SK-N-DZ (cell line): ENCODE measurements at regions not wholly inside any gene's neighbourhood (a gene's known extent, or its start where the extent isn't known, plus 50 kb on each side); places are given as distances from the start of the nearest gene placed in this dataset.

Source experiments
- DNase-seq: peaks from one replicate; pipeline ENCODE4 v3.0.0-alpha.2; 2015; ENCODE audit warnings: low spot score

DNA sequence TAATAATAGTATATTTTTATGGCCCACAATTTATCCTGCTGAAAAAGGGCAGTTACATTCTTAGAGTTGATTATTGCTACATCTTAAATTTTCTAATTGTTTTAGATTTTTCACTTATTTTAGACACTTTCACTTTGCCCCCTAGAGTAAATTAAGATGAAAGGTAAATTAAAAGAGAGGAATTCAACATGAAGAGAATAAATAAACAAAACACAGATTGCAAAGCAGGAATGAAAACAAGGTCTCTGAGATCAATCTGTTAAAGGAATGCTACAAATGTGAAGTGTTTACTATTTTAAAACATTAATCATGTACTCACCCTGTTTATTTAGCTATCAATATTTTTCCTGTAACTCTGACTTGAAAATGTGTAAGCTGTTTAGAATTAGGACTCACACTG, 113.5 kb upstream of the ETAA1 start:
- DNase-seq, result no peak

DNA sequence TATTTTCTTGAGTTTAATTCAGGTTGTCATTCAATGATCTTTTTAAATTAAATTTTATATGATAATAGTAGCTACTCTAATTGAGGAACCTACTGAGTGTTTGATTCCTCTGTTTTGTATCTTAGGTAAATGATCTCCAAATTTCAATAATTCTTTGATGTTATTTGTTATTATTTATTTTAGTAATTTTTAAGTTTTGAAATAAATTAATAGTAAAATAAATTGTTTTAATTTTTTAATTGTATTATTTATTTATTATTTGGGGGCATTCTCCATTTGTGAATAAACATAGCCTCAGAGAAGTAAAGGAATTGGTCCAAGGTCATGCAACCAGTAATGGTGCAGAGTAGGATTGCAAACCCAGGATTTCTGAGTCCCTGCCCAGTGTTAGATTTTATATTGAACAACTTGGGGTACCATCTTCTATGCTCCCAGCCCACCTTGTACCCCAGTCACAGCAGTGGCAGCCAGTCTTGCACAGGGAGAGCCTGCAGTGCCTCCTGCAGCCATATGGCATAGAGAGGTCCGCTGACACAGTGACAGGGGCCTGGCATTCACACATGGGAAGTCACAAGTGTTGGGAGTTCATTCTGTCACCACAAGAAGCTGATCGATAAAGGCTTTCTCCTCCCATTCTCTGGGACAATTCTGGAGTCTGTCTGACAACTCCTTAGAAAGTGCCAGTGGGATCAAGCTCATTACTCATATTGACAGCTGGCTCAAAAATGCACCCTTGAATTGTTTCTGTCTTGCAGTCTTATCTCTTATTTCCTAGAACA, 110.0 kb upstream of the ETAA1 start:
- DNase-seq, result no peak

DNA sequence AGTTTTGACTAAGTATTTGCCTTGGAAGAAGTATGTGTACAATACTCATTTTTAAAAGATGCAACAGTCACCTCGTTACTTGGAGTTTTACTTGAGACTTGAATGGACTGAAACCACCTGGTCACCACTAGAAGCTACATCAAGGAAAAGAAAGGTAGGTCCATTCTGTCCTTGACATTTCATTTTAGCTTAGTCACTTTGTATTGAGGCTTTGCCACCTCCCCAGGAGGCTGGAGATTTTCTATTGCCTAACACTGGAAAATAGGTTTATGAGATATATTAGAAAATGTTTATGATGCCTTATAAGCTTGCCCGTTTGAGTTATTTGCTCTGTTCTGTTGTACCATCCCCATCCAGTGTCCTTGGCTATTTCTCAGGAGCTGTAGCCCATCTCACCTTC, 107.9 kb upstream of the ETAA1 start:
- DNase-seq, result no peak

DNA sequence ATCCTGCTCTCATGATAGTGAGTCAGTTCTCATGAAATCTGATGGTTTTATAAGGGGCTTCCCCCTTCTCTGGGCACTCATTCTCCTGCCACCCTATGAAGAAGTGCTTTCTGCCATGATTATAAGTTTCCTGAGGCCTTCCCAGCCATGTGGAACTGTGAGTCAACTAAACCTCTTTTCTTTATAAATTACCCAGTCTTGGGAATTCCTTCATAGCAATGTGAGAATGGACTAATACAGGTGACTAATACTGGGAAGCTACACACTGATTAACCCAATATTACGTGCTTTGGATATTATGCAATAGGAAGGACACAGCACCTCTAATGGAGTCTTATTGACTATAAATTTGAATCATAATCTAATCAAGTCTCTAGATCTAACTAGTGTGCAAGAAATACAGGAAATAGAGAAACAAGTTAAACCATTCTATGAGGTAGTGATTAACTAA, 107.2 kb upstream of the ETAA1 start:
- DNase-seq, result no peak

DNA sequence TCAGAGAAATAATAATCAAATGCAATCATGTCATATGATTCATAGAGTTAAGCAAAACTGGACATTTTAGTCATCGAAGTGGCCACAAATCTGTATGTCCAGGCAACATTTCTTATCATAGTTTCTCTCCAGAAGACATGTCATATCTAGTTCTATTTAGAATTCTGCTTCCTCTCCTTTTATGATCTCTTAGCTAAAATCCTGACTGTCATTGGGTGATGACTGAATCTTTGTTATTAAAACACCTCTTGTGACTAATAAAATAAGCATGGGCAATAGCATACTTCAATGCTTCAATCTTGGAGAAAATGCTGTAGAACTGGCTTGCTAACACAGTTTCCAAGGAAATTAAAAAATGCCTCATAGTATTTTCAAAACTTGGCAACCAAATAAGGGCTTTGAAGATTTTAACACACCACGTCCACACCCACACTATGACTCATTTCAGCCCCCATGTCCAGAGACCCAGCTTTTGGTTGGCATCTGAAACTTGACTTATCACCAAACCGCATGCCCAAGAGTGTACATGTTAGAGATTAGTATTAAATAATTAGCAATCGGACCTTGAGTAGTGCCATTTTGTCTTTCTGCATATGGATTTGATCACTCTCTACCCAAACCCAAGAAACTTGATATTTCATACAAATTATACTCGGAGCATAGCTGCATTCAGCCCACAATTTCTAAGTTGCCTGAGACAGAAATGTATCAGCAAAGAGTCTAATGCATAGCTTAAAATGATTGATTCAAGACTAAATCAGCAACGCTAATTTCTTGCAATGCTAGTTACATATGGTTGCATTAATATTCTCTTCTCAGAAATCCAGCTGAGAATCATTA, 106.5 kb upstream of the ETAA1 start:
- DNase-seq, result no peak

DNA sequence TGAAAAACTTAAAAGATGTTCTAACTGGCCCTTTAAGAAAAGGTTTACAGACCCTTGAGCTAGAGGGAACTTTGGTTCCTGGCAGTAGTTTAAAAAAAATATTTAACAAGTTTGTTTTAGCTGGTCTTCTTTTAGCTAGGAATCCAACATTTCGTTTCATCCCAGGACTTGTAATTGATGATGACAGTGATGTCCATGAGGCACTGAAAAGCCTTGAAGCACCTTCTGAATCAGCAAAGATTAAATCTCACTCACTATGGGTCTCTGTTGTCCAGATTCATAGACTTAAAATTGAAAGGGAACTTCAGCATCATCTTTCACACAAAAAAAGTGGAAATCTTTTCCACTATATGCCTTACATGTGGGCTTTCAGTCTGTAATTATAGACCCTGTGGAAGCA, 102.9 kb upstream of the ETAA1 start:
- no peak for DNase-seq

DNA sequence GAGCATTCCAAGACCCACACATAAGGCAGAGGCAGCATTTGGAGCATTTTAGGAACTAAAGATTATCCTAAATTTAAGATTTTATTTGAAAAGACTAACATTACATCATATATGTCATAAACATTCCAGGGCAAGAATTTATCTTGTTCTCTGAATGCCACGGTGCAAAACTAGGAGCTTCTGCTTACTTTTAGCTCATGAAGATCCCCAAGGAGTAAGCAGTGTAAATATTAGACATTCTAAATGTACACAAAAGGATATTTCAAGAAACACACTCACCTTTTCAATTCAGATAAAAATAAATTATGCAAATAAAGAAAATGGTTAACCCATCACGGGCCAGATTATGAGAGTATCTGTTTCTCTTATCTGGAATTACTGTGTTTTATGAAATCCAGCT, 101.7 kb upstream of the ETAA1 start:
- DNase-seq, result no peak

DNA sequence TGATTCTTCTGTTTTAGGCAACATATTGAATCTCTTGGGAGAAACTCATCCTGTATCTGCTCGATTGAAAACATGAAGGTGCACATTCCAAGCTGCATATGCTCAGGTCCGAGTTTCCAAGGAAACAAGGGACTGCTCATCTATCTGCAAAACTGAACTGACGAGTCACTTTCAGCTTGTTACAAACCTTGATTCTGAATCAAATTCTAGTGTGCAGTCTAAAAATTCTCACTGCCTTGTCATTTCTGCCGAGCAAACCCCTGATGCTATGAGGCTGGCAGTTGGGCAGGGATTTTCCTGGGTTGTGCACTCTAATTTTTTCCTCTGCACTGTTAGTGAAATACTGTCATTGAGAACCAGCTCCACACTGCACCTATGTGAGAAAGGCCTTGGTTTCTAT, 101.3 kb upstream of the ETAA1 start:
- no peak for DNase-seq

DNA sequence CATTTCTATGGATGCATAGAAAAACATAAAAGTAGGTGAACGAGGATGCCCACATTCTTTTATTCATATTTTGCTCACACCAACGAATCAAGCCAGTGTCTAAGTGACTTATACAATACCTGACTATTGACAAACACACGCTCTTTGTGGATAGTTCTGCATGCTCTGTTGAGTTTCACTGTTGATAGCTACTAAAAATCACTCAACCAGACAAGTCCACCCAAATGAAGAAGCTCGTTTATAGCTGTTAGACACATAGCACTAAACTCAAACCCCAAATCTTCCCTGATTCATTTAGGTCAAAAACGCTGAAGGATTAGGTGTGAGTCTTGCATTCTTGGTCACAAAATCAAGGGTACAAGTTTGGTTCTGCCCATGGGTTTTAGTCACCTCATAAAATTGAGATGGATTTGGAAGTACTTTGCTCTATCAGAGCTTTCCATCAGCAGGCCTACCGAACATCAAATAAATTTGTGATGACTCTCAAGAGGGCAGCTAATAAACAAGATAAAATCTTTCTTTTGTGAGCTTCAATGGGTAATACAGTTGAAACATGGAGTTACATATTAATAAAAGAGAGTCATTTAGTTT, 92.7 kb upstream of the ETAA1 start:
- DNase-seq, result no peak

DNA sequence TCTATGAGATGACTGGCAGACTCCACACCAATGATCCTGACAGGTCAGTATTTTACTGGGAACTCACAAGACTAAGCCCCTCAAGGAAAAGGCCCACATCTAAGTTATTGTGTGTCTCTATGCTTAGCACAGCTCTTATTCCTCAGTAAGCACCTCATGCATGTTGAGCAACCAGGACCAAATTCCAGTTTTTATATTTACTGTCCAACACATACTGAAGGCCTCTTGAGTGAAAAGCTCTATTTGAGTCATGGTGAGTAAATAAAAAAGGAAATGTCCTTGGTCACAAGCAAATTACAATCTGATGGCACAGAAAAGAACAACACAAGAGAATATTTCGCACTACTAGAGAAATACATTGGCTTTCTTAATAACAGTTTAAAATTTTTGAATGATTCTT, 87.9 kb upstream of the ETAA1 start:
- no peak for DNase-seq

DNA sequence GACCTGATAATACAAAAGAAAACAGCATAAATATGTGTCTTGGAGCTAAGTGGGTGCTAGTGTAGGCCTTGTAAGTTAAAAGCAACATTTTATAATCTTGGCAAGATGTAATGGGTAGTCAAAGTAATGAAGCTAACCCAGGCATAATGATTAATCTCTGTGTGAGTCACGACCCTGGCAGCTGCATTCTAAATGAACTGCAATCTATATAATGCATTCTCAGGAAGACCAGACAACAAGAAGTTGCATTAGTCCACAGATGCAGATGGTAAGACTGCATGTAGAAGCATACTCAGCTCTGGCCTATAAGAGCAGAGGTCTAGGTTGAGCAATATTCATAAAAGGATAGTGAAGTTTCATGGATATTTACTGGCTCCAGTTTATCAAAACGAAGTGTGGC, 85.6 kb upstream of the ETAA1 start:
- DNase-seq, result peak; percentile 36

DNA sequence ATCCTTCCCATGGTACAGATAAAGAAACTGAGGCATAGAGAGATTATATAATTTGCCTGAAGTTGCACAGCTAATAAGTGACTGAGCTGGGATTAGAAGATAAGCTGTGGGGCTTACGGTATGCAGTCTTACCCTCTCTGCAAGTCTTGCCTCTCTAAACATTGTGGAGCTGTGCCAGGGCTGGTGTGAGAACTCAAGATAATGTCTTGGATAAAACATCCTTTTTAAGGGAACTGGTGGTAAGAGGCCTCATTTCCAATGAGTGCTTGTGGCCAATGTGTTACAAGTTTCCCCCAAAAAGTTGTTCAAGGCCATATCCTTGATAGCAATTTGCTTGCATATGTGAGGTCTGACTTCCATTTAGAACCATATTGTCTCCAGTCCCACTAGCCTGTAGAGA, 84.3 kb upstream of the ETAA1 start:
- no peak for DNase-seq

DNA sequence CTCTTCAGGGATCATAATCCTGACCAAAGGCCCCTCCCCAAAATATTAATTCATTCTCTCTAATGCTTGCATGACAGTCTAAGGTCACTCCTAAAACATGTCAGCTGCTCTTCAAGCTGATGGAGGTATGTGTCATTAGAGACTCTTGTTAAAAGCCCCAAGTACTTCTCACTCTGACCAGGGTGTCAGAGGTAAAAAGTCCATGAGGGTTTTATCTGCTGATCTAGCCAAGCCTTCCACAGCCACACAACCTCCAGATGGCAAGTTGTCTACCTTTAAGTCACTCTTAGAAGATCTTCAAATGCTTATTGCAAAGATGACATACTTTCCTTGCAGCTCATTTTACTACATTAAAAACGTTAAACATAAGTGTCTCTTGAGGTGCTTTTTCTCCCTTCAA, 83.6 kb upstream of the ETAA1 start:
- DNase-seq, result no peak

DNA sequence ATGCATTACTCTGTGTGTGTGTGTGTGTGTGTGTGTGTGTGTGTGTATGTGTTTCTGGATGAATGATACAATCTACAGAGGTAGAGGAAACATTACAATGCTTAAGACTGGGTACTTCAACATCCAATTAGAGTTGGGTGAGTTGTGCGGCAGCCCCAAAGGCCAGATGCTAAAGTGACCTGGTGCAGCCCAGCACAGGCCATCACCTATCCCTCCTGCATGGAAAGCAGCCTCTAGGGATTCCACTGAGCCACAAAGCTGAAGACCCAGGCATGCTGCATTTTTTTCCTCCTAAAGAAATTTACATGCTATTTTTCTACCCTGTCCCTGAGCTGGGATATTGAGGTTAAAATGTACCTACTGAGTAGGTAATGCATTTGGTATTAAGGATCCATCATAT, 79.1 kb upstream of the ETAA1 start:
- no peak for DNase-seq

DNA sequence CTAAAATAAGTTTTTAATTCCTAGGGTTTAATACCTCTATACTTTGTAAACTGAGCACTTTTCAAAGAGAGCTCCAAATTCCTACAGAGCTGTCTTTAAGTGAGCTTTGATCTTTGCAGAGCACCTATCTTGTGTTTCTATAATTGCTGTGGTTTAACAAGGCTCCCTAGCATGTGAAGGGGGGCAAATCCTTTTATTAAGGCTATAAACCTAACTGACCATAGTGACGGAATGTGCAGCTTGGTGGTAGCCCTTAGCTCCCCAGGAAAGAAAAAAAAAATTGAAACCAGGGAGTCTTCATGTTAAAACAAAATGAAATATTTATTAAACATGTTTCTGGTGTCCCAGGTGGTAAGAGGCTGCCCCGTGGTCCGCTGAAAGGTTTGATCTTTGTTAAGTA, 78.6 kb upstream of the ETAA1 start:
- no peak for DNase-seq

DNA sequence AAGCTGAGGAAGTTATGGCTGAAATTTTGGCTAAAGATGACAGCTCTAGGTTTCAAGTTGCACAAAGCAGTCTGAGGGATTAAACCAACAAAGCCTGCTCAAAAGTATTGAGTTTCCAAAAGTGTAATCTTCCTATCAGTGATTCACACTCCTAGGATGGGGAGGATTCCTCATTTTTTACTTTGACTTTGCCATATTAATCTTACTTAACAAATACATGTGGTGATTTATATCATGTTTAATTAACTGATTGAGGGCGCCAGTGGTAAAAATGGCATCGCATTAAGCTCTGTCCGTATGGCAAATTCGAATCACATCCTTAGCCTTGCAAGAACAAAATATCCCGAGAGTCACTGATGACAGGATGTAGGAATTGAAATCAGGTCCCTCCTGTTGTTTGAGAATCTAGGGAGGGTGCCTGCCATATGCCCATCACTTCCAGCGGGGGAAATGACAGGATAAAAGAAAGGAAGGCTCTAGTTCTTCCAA, 78.1 kb upstream of the ETAA1 start:
- DNase-seq, result no peak

DNA sequence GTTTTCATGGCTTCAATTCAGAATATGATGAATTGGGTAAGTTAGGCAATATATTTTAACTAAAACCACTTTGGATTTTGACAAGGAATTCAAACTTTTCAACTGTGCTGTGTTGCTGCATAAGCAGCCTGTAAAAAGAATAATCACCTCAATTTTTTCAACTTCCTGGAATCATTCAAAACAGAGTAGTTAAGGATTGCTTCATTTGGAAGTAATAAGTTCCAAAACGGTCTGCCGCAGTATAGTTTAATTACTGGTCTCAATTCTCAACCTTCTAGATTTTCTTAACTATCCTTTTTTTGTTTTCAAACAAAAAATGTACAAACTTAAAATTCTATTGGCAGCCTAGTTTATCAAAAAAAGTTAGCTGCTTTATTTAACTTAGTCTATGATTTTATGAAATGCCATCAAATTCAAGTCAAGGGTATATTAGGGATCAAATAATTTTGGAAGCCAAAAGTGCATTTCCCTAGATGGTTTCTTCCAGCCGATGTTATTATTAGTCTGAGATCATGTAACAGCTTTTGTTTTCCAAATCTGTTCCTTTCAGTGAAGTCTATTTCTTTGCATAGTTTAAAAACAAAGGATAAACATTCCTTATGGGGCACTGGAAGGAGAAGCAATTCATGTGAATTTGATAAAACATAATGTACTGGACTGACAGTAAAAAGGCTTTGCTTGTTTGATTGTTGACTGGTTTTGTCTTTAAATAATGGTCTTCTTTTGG, 76.1 kb upstream of the ETAA1 start:
- no peak for DNase-seq

DNA sequence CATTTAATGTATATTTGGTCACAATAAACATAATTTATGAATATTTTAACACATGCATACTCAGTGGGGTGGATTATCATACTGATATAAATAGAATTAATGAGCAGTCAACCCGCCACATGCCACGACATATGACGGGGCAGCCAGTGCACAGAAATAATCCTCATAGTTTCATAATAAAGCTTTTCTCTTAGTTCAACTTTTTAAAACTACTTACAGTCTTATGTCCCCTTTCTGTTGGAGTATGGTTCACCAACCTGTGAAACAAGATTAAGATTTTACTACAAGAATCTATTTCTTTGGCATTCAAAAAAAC, 75.6 kb upstream of the ETAA1 start:
- DNase-seq, result no peak

DNA sequence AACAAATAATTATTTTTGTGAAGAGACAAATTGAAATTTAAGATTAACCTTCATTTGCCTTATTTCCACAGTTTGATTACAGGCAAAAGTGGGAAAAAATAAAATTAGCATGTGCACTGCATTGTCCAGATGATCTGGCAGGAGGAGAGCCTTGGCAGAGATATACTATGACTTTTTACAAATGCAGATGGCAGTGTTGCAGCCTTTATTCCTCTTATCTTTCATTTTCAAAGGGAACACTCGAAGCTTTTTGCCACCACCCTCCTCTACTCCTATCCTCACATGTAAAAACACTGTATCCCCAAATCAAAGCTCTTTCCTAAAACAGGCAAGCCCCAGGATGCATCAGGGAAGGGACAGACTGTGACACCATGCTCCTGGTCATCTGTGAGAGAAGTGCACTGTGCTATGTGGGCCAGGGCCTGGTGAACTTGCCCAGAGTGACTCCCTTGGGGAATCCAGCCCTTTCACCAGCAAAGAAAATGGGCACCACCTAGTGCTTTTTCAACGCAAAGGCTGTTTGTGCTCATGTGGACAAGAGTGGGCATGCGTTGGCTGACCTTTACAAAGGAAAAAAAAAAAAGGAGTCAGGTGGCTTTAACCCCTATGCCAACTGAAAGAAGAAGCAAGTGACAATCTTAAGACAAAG, 74.7 kb upstream of the ETAA1 start:
- peak; percentile 97 for DNase-seq

DNA sequence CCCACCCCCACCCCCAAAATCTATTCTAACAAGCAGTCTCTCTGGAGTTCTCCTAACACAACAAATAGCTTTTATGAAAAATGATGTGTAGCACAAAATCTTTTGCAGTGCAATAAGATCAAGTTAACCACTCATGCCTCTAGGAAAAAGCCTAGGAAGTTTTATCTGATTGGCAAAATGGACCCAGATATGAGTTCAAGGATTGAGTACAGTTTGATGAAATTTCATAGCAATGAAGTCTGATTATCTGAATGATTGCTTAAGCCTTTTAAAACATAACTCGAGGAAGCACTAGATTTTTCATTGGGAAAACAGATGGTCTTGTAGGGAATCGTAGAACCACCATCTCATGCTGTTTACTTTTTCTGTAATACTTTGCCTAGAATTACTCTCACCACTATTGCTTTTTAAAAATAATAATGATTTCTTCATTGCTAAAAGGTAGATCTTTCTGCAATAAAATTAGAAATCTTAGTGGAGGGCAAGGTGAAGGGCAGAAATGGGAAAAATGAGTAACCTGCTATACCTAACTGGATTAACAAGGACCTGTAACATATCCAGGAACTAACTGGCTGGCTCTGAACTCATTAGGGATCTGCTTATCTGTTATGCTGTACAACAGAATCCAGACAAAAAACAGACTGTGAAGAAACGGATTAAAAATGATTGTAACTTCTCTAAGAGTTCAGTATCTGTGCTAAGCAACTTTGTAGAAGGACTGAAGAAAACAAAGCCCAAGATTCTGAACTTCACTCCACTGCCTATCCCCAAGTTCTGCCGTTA, 73.7 kb upstream of the ETAA1 start:
- DNase-seq, result peak; percentile 97

DNA sequence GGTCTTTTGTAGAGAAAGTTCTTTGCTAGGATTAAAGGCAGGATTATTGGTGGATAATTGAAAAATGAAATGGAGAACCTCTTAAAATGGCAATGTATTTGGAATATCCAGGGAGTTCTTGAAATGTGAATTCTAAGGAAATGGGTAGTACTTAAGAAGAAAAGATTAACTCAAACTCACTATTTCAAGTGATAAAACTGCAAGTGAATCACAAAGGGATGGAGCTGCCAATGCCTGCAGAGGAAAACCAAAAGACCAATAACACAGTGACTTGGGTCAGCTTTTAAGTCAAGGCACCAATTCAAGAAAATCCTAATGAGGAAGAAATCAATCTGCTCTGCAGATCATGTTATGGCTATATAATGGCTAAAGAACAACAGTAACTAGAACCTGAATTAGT, 67.6 kb upstream of the ETAA1 start:
- DNase-seq, result no peak
